Lower leg skin (tissue), 3 donors: ENCODE measurements at regions not wholly inside any gene's neighbourhood (a gene's known extent, or its start where the extent isn't known, plus 50 kb on each side); places are given as distances from the start of the nearest gene placed in this dataset.

Experiments used
- POLR2A ChIP-seq, 2 donors: fragments of 450-650 bp; IDR thresholded peaks; one replicate each; pipeline ENCODE4 v1.6.1; 2016 to 2017; ENCODE audit warnings: antibody characterized with exemption in 2 of 2, mild to moderate bottlenecking in 1 of 2, moderate library complexity in 1 of 2
- TF ChIP-seq, protein P1 (sequence below), 3 donors: fragments of 450-650 bp; IDR thresholded peaks; one replicate each; pipeline ENCODE4 v1.5.1; 2016; ENCODE audit warnings: antibody characterized with exemption in 3 of 3, mild to moderate bottlenecking in 3 of 3, moderate library complexity in 2 of 3

DNA sequence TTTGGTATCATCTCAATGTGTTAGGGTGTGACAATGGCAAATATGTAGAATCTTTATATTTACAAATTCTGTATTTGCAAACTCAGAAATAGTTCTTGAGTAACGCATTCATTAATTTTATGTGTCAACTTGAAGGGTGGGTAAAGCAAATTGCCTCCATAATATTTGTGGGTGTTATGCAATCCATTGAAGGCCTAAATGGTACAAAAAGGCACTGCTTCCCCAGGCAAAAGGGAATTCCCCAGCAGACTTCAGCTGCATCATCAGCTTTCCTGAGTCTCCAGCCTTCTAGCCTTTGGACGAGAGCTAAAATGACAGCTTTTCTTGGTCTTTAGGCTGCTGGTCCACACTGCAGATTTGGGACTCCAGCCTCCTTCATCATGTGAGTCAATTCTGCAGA is 292.2 kb upstream of the PCDH7 start:
- TF ChIP-seq, protein P1, sequence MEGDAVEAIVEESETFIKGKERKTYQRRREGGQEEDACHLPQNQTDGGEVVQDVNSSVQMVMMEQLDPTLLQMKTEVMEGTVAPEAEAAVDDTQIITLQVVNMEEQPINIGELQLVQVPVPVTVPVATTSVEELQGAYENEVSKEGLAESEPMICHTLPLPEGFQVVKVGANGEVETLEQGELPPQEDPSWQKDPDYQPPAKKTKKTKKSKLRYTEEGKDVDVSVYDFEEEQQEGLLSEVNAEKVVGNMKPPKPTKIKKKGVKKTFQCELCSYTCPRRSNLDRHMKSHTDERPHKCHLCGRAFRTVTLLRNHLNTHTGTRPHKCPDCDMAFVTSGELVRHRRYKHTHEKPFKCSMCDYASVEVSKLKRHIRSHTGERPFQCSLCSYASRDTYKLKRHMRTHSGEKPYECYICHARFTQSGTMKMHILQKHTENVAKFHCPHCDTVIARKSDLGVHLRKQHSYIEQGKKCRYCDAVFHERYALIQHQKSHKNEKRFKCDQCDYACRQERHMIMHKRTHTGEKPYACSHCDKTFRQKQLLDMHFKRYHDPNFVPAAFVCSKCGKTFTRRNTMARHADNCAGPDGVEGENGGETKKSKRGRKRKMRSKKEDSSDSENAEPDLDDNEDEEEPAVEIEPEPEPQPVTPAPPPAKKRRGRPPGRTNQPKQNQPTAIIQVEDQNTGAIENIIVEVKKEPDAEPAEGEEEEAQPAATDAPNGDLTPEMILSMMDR (IDR thresholded peaks at IDR 0.05) = no peak
- no peak for TF ChIP-seq POLR2A (IDR thresholded peaks at IDR 0.05)
